ENCODE measurements at regions not wholly inside any gene's neighbourhood (a gene's known extent, or its start where the extent isn't known, plus 50 kb on each side); places are given as distances from the start of the nearest gene placed in this dataset.

DNA sequence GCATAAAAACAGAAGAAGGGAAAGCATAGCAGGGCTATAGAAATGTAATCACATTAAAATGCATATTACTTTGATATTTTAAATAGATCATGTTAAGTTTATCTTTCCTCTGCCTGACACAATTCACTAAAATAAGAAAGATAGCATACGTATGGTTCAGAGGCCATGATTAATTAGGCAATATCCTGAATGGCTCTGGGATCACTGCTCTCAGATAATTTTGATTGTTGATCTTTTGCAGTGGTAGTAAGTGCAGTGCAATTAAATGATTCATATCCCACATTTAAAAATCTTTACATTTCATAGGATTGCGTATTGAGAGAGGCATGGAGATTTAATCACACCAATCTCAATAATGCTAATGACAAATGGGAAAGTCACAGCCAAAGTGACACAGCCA is 1040.7 kb downstream of the SOCS6 start:
- DNase-seq (ENCODE audit: low read depth), result no peak
- H3K4me3 ChIP-seq (ENCODE audit: low read depth, low read length), result no peak overlapping the region
- TF ChIP-seq, protein P1, sequence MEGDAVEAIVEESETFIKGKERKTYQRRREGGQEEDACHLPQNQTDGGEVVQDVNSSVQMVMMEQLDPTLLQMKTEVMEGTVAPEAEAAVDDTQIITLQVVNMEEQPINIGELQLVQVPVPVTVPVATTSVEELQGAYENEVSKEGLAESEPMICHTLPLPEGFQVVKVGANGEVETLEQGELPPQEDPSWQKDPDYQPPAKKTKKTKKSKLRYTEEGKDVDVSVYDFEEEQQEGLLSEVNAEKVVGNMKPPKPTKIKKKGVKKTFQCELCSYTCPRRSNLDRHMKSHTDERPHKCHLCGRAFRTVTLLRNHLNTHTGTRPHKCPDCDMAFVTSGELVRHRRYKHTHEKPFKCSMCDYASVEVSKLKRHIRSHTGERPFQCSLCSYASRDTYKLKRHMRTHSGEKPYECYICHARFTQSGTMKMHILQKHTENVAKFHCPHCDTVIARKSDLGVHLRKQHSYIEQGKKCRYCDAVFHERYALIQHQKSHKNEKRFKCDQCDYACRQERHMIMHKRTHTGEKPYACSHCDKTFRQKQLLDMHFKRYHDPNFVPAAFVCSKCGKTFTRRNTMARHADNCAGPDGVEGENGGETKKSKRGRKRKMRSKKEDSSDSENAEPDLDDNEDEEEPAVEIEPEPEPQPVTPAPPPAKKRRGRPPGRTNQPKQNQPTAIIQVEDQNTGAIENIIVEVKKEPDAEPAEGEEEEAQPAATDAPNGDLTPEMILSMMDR (conservative IDR thresholded peaks at IDR 0.05; ENCODE audit: low read depth, low read length), result no peak

DNA sequence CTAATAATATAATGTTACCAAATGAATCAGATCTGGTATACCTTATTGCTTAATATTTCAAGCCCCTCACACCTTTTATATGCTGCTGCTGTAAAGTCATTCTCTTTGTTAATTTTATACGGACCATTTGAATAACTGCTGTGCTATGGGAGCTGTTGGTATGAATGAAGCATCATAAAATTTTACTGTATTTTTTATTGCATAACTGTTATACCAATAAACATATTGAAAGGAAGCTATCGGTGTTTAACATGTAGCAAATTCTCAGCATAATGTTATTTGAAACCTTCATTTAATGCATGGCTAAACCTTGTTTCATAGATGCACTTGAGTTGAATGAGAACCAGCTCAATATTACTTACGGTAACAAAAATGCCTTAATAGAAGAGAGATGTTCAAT is 1040.3 kb downstream of the SOCS6 start:
- TF ChIP-seq, protein P1 (conservative IDR thresholded peaks at IDR 0.05; ENCODE audit: low read depth, low read length), result no peak
- no peak overlapping the region for H3K4me3 ChIP-seq (ENCODE audit: low read depth, low read length)
- no peak for DNase-seq (ENCODE audit: low read depth)

DNA sequence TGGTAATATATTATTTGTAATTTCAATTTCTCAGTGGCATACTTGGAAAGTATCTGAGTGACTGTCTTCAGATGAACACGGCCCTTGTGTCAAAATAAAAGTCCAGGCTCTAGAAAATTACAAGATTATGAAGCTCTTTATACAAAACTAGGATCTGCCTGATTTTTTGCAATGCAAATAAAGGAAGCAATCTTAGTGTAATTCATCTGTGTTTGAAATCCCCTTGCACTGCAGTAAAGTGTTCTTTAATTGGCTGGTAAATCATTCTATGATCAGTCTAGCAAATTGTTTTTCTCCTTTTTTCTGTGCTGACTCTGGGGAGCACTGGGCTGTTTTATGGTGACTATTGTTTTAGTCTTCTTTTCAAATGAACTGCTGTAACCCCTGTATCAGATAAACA is 1039.0 kb downstream of the SOCS6 start:
- peak; percentile 2 for DNase-seq (ENCODE audit: low read depth)
- no peak overlapping the region for H3K4me3 ChIP-seq (ENCODE audit: low read depth, low read length)
- TF ChIP-seq, protein P1 (conservative IDR thresholded peaks at IDR 0.05; ENCODE audit: low read depth, low read length), result no peak

DNA sequence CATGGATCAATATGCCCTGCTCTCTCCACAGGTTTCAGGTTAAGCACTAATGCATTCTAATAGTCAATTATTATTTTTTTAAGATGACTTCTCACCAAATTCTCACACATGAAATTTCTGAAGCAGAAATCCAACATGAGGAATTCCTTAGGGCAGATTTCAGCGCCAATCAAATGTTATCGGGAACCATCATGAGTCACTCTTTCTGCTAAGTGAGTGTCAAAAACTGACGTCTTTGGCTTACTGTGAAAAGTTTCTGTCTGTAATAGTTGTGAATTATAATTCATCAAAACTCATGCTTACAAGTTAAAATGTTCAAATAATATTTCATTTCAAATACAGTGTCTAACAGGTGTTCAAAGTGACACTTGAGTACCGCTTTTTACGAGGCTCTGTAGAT is 1038.6 kb downstream of the SOCS6 start:
- DNase-seq (ENCODE audit: low read depth), result peak; percentile 5
- H3K4me3 ChIP-seq (ENCODE audit: low read depth, low read length), result no peak overlapping the region
- TF ChIP-seq, protein P1 (conservative IDR thresholded peaks at IDR 0.05; ENCODE audit: low read depth, low read length), result no peak

DNA sequence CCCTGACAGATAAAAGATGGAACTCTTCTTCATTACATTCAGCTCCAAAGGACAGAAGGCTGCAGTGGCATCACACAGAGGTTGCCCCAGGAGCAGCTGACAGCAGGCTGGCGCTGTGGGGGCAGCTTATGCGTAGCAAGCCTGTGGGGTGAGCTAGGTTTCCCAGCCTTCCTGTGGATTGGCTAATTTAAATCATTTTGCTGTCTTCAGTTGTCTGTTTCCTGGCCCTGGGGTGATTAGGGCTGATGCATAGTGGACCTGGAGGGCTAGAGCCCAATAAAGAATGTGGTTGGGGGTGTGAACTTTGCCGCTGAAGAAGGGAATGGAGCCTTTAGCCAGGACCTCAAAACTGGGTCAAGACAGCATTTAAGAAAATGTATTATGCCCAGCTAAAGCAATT is 1038.0 kb downstream of the SOCS6 start:
- no peak for DNase-seq (ENCODE audit: low read depth)
- no peak overlapping the region for H3K4me3 ChIP-seq (ENCODE audit: low read depth, low read length)
- TF ChIP-seq, protein P1 (conservative IDR thresholded peaks at IDR 0.05; ENCODE audit: low read depth, low read length), result no peak

DNA sequence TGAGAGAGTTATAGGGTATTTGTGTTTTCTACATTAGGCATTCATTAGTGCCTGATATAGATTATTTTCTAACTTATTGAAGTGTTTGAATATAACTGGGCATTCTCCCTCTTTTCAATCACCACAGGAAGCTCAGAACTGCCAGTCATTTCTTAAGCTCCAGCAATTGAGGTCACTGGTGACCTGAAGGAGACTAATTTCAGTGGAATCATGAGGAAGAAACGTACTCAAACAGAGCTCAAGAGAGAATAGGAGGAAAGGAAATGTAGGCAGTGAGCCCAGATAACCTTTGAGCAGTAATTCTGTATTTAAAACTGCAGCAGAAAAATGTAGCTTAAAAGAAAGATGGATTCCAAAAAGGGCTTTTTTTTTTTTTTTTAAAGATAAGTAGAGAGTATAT is 1035.5 kb downstream of the SOCS6 start:
- TF ChIP-seq, protein P1 (conservative IDR thresholded peaks at IDR 0.05; ENCODE audit: low read depth, low read length), result no peak
- DNase-seq (ENCODE audit: low read depth), result no peak
- no peak overlapping the region for H3K4me3 ChIP-seq (ENCODE audit: low read depth, low read length)

DNA sequence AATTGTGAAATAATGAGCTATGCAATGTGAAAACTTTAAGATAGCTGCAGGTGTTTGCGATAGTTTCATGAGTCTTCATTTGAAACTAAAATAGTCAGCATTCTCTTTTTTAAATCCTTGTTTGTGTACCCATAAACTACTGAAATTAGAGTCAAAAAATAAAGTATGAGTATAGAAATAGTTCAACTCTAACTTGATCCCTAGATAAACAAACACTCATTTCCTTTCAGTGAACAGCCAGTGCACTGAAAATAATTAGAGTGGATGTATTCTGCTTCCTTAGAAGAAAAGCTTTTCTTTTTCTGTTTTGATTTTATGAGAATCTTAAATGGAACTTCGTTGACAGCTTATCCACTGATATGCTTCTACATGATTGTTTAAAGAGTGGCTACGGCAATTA is 1033.4 kb downstream of the SOCS6 start:
- no peak overlapping the region for H3K4me3 ChIP-seq (ENCODE audit: low read depth, low read length)
- TF ChIP-seq, protein P1 (conservative IDR thresholded peaks at IDR 0.05; ENCODE audit: low read depth, low read length), result no peak
- peak; percentile 11 for DNase-seq (ENCODE audit: low read depth)

Measured in choroid plexus epithelial cell (primary cell).